Astrocyte of the cerebellum (primary cell): ENCODE measurements at regions not wholly inside any gene's neighbourhood (a gene's known extent, or its start where the extent isn't known, plus 50 kb on each side); places are given as distances from the start of the nearest gene placed in this dataset.
A peak's percentile ranks its signal among the peaks of the same experiment; 100 is the strongest.
"Not testable (repeated sequence)": the region's sequence is repeated elsewhere in the genome, so short reads cannot be mapped to it uniquely, and the experiment has no call there.

ENCODE experiments used
- DNase-seq: peaks from one replicate; pipeline ENCODE4 v3.0.0-alpha.2; 2011; ENCODE audit warnings: low read depth
- H3K4me3 ChIP-seq: 2 replicates; pipeline ENCODE4 v1.5.1; 2011; ENCODE audit warnings: mild to moderate bottlenecking, low read depth, low read length, moderate library complexity
- in situ Hi-C: cut with HindIII; loops from 2 replicates; pipeline ENCODE4 v1.10.0; 2017; ENCODE audit warnings: low sequenced_read_pairs

- DNase-seq, in situ Hi-C loops, H3K4me3 ChIP-seq: not testable (repeated sequence)
Observed at GRCh38 chr1:143816369-143816768, 155.4 kb downstream of the FAM72C start.

- in situ Hi-C loops, DNase-seq: not testable (repeated sequence)
Observed at GRCh38 chr1:143805374-143805773, 166.4 kb downstream of the FAM72C start.

GRCh38 chr1:143804707-143805356 lies 167.0 kb downstream of the FAM72C start:
- peak overlapping the region; percentile 48 for H3K4me3 ChIP-seq
- DNase-seq, in situ Hi-C loops: not testable (repeated sequence)

More at GRCh38 chr1:143805374-143805773, 166.4 kb downstream of the FAM72C start:
- H3K4me3 ChIP-seq: not testable (repeated sequence)

GRCh38 chr1:143803927-143804411 lies 167.8 kb downstream of the FAM72C start:
- DNase-seq: peak; percentile 5
- H3K4me3 ChIP-seq: peak overlapping the region; percentile 48
- in situ Hi-C loops: not testable (repeated sequence)

GRCh38 chr1:143803095-143803494 lies 168.7 kb downstream of the FAM72C start:
- in situ Hi-C loops, H3K4me3 ChIP-seq, DNase-seq: not testable (repeated sequence)

- DNase-seq, in situ Hi-C loops: not testable (repeated sequence)
Observed at GRCh38 chr1:143799568-143800187, 172.1 kb downstream of the FAM72C start.

GRCh38 chr1:143796369-143796768 lies 175.4 kb downstream of the FAM72C start:
- in situ Hi-C loops, DNase-seq: not testable (repeated sequence)

More at GRCh38 chr1:143799568-143800187, 172.1 kb downstream of the FAM72C start:
- H3K4me3 ChIP-seq: not testable (repeated sequence)

GRCh38 chr1:143792047-143792937 lies 179.5 kb downstream of the FAM72C start:
- DNase-seq, in situ Hi-C loops: not testable (repeated sequence)

More at GRCh38 chr1:143796369-143796768, 175.4 kb downstream of the FAM72C start:
- not testable (repeated sequence) for H3K4me3 ChIP-seq

GRCh38 chr1:143786381-143786780 lies 185.4 kb downstream of the FAM72C start:
- in situ Hi-C loops, H3K4me3 ChIP-seq, DNase-seq: not testable (repeated sequence)

More at GRCh38 chr1:143792047-143792937, 179.5 kb downstream of the FAM72C start:
- not testable (repeated sequence) for H3K4me3 ChIP-seq

GRCh38 chr1:143785883-143786282 lies 185.9 kb downstream of the FAM72C start:
- H3K4me3 ChIP-seq, DNase-seq, in situ Hi-C loops: not testable (repeated sequence)

- in situ Hi-C loops, DNase-seq, H3K4me3 ChIP-seq: not testable (repeated sequence)
Observed at GRCh38 chr1:143784239-143784882, 187.4 kb downstream of the FAM72C start.

GRCh38 chr1:143778178-143778577 lies 193.6 kb downstream of the FAM72C start:
- DNase-seq, H3K4me3 ChIP-seq, in situ Hi-C loops: not testable (repeated sequence)

- in situ Hi-C loops, H3K4me3 ChIP-seq, DNase-seq: not testable (repeated sequence)
Observed at GRCh38 chr1:143764831-143765230, 207.0 kb downstream of the FAM72C start.

GRCh38 chr1:143760366-143760765 lies 211.4 kb downstream of the FAM72C start:
- H3K4me3 ChIP-seq, in situ Hi-C loops, DNase-seq: not testable (repeated sequence)

- H3K4me3 ChIP-seq, DNase-seq, in situ Hi-C loops: not testable (repeated sequence)
Observed at GRCh38 chr1:143755961-143756360, 215.8 kb downstream of the FAM72C start.
